A549 (cell line): ENCODE measurements at regions not wholly inside any gene's neighbourhood (a gene's known extent, or its start where the extent isn't known, plus 50 kb on each side); places are given as distances from the start of the nearest gene placed in this dataset.

ENCODE experiments used
- CEBPB ChIP-seq, 2 experiments: fragments of >200 bp in 1 of 2; sonication (Bioruptor Twin) in 1 of 2; formaldehyde crosslinking in 1 of 2; IDR thresholded peaks; 2 replicates each; pipeline ENCODE4 v1.6.1; 2012 to 2016
- CTCF ChIP-seq: fragments of >200 bp; sonication (Bioruptor Twin); formaldehyde crosslinking; IDR thresholded peaks from 3 replicates; pipeline ENCODE4 v1.5.1; 2016
- JUN ChIP-seq, 2 experiments: fragments of >200 bp; sonication (Bioruptor Twin); formaldehyde crosslinking; IDR thresholded peaks; 2 replicates in 1 of 2; 3 replicates in 1 of 2; pipeline ENCODE4 v1.6.1; 2016 to 2017
- POLR2A ChIP-seq: IDR thresholded peaks from 2 replicates; pipeline ENCODE4 v1.6.1; 2012; ENCODE audit warnings: mild to moderate bottlenecking, low read length
- REST ChIP-seq: fragments of 200-600 bp; sonication (generic); IDR thresholded peaks from 2 replicates; pipeline ENCODE4 v1.6.1; 2016; ENCODE audit warnings: antibody characterized with exemption, mild to moderate bottlenecking, moderate library complexity
- RFX5 ChIP-seq: fragments of 450-650 bp; IDR thresholded peaks from 2 replicates; pipeline ENCODE4 v1.7.1; 2014; ENCODE audit warnings: antibody characterized with exemption, mild to moderate bottlenecking, moderate library complexity
- SREBF2 ChIP-seq: fragments of 450-650 bp; IDR thresholded peaks from 2 replicates; pipeline ENCODE4 v1.6.1; 2014; ENCODE audit warnings: mild to moderate bottlenecking, moderate library complexity
- TF ChIP-seq, protein P1 (sequence below): IDR thresholded peaks from 2 replicates; pipeline ENCODE4 v1.6.1; 2012

GRCh38 chr13:107190065-107190464 is 622.1 kb upstream of the ARGLU1 start:
- no peak for TF ChIP-seq REST
- no peak for TF ChIP-seq SREBF2
- TF ChIP-seq CTCF = no peak
- TF ChIP-seq, protein P1, sequence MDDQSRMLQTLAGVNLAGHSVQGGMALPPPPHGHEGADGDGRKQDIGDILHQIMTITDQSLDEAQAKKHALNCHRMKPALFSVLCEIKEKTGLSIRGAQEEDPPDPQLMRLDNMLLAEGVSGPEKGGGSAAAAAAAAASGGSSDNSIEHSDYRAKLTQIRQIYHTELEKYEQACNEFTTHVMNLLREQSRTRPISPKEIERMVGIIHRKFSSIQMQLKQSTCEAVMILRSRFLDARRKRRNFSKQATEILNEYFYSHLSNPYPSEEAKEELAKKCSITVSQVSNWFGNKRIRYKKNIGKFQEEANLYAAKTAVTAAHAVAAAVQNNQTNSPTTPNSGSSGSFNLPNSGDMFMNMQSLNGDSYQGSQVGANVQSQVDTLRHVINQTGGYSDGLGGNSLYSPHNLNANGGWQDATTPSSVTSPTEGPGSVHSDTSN = no peak
- TF ChIP-seq CEBPB (IDR thresholded peaks at IDR 0.05) = no peak
- TF ChIP-seq RFX5 = no peak
- no peak for TF ChIP-seq POLR2A
- TF ChIP-seq JUN (IDR thresholded peaks at IDR 0.05) = no peak
